ENCODE measurements at regions not wholly inside any gene's neighbourhood (a gene's known extent, or its start where the extent isn't known, plus 50 kb on each side); places are given as distances from the start of the nearest gene placed in this dataset.

GRCh38 chr13:80712026-80712425, 371.1 kb upstream of the SPRY2 start:
- peaks cover 5% of the 10 kb centered on the region for H3K9me2 ChIP-seq (ENCODE audit: insufficient read depth)

More at GRCh38 chr13:80712026-80712425, 371.1 kb upstream of the SPRY2 start:
- DNase-seq (ENCODE audit: low spot score) (no peak), ATAC-seq (no peak)
- no peak overlapping the region for H3K4me2 ChIP-seq
- no peak for TF ChIP-seq CTCF (conservative IDR thresholded peaks at IDR 0.05; ENCODE audit: low read depth in 2 of 2)
- no peak for TF ChIP-seq POLR2AphosphoS5 (IDR thresholded peaks at IDR 0.05; ENCODE audit: low read depth)
- no peak for TF ChIP-seq REST (IDR thresholded peaks at IDR 0.05; ENCODE audit: unreplicated experiment)
- TF ChIP-seq STAT1 (IDR thresholded peaks at IDR 0.05; ENCODE audit: unreplicated experiment) = no peak
- no peak for TF ChIP-seq ETS1 (IDR thresholded peaks at IDR 0.05)
- no peak for TF ChIP-seq ZNF462 (CRISPR knock-in tag; IDR thresholded peaks at IDR 0.05)
- no peak for TF ChIP-seq NANOG (IDR thresholded peaks at IDR 0.05; ENCODE audit: borderline replicate concordance)
- TF ChIP-seq EZH2phosphoT487 (IDR thresholded peaks at IDR 0.05; ENCODE audit: unreplicated experiment) = no peak
- no peak for TF ChIP-seq JUNB (IDR thresholded peaks at IDR 0.05; ENCODE audit: unreplicated experiment)
- TF ChIP-seq ZNF331 (CRISPR knock-in tag; IDR thresholded peaks at IDR 0.05; ENCODE audit: low read depth) = no peak
- TF ChIP-seq ZNF114 (CRISPR knock-in tag; IDR thresholded peaks at IDR 0.05) = no peak
- TF ChIP-seq EZH2 (IDR thresholded peaks at IDR 0.05; ENCODE audit: low read depth, unreplicated experiment) = no peak
- TF ChIP-seq CREB1 (CRISPR knock-in tag; IDR thresholded peaks at IDR 0.05; ENCODE audit: low read depth) = no peak
- no peaks in the 10 kb centered on the region for H3K27me3 ChIP-seq (ENCODE audit: insufficient read depth)
- no peaks in the 10 kb centered on the region for H3K79me2 ChIP-seq (replicated peaks; ENCODE audit: insufficient read depth)
- H2AFZ ChIP-seq = no peak overlapping the region
- H3K4me1 Mint-ChIP-seq = peaks cover 12% of the 10 kb centered on the region
- H3K4me1 ChIP-seq (ENCODE audit: insufficient read depth) = peaks cover 7% of the 10 kb centered on the region
- H3K27ac ChIP-seq (ENCODE audit: low read depth) = no peak overlapping the region
- H3K27ac Mint-ChIP-seq = no peak overlapping the region
- H3K36me3 ChIP-seq (ENCODE audit: insufficient read depth) = no peaks in the 10 kb centered on the region
- no peak overlapping the region for H3K4me3 Mint-ChIP-seq
- peaks cover 25% of the 10 kb centered on the region for H3K9me3 Mint-ChIP-seq
- H3K4me3 ChIP-seq = no peak overlapping the region
- no peaks in the 10 kb centered on the region for H3F3A ChIP-seq (replicated peaks; ENCODE audit: low read depth)
- H4K20me1 ChIP-seq (replicated peaks; ENCODE audit: insufficient read depth) = no peaks in the 10 kb centered on the region
- peaks cover 21% of the 10 kb centered on the region for H3K36me3 Mint-ChIP-seq (ENCODE audit: low read depth)
- H3K27me3 Mint-ChIP-seq (ENCODE audit: insufficient read depth, low read depth, poor library complexity) = peaks cover 5% of the 10 kb centered on the region
